PFSK-1 (cell line): ENCODE measurements at regions not wholly inside any gene's neighbourhood (a gene's known extent, or its start where the extent isn't known, plus 50 kb on each side); places are given as distances from the start of the nearest gene placed in this dataset.

ENCODE experiments used
- FOXP2 ChIP-seq: optimal IDR thresholded peaks from 2 replicates; pipeline ENCODE3; 2011; ENCODE audit warnings: borderline replicate concordance, control low read depth, inconsistent platforms; ENCODE audit not compliant: insufficient read depth; ENCODE audit errors: extremely low read length, extremely low read depth
- POLR2AphosphoS5 ChIP-seq: IDR thresholded peaks from 2 replicates; pipeline ENCODE4 v1.6.1; 2012; ENCODE audit warnings: low read depth, mild to moderate bottlenecking, control low read depth, low read length, moderate library complexity
- SIN3A ChIP-seq: IDR thresholded peaks from 2 replicates; pipeline ENCODE4 v1.6.1; 2012; ENCODE audit warnings: mild to moderate bottlenecking, low read length, moderate library complexity, borderline replicate concordance; ENCODE audit not compliant: insufficient read depth
- TAF1 ChIP-seq: IDR thresholded peaks from 2 replicates; pipeline ENCODE4 v1.6.1; 2012; ENCODE audit warnings: low read length, control low read depth, borderline replicate concordance; ENCODE audit not compliant: insufficient read depth
- TF ChIP-seq, protein P1 (sequence below), 2 experiments: IDR thresholded peaks; 2 replicates each; pipeline versions ENCODE4 v1.6.1 to v1.8.0; 2011 to 2012; ENCODE audit warnings: low read depth in 2 of 2, low read length in 2 of 2, control low read depth in 1 of 2, inconsistent platforms in 1 of 2, mild to moderate bottlenecking in 1 of 2, moderate library complexity in 1 of 2; ENCODE audit not compliant: insufficient read depth in 1 of 2

DNA sequence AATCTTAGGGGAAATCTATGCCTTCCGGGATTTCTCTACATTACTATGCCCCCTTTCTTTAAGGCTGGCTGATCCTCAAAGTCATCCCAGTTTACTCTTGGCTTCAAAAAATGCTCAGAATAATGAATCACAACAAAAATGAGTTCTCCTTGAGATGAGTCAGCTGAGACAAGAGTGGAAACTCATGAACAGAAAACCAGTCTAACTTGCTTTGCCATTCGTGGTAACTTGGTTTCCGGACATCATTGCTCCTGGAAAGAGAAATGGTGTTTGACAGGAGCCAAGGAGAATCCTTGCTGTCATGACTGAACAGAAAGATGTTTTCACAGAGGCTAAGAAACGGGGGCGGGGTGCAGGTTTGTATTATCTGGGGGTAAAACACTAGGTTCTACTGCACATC lies 435.6 kb upstream of the DYNLRB2 start:
- TF ChIP-seq SIN3A, result no peak
- TF ChIP-seq POLR2AphosphoS5, result no peak
- TF ChIP-seq FOXP2, result no peak
- no peak for TF ChIP-seq TAF1
- TF ChIP-seq, protein P1, sequence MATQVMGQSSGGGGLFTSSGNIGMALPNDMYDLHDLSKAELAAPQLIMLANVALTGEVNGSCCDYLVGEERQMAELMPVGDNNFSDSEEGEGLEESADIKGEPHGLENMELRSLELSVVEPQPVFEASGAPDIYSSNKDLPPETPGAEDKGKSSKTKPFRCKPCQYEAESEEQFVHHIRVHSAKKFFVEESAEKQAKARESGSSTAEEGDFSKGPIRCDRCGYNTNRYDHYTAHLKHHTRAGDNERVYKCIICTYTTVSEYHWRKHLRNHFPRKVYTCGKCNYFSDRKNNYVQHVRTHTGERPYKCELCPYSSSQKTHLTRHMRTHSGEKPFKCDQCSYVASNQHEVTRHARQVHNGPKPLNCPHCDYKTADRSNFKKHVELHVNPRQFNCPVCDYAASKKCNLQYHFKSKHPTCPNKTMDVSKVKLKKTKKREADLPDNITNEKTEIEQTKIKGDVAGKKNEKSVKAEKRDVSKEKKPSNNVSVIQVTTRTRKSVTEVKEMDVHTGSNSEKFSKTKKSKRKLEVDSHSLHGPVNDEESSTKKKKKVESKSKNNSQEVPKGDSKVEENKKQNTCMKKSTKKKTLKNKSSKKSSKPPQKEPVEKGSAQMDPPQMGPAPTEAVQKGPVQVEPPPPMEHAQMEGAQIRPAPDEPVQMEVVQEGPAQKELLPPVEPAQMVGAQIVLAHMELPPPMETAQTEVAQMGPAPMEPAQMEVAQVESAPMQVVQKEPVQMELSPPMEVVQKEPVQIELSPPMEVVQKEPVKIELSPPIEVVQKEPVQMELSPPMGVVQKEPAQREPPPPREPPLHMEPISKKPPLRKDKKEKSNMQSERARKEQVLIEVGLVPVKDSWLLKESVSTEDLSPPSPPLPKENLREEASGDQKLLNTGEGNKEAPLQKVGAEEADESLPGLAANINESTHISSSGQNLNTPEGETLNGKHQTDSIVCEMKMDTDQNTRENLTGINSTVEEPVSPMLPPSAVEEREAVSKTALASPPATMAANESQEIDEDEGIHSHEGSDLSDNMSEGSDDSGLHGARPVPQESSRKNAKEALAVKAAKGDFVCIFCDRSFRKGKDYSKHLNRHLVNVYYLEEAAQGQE (IDR thresholded peaks at IDR 0.05; ENCODE audit: insufficient read depth in 1 of 2, low read depth in 2 of 2, low read length in 2 of 2), result no peak

DNA sequence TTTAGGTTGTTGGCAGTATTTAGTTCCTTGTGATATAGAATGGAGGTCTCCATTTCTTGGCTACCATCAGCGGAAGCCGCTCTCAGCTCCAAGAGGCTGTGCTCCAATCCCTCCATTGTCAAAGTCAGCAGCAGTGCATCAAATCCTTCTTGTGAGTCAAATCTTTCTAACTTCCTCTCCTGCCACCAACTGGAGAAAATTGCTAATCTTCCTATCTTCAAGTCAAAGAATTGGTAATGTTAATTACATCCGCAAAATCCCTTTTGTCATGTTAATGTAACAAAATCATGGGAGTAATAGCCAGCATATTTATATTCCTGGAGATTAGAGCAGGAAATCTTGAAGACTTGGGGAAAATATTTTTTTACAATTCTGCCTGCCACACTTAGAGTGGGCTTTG lies 436.4 kb upstream of the DYNLRB2 start:
- TF ChIP-seq FOXP2, result no peak
- no peak for TF ChIP-seq POLR2AphosphoS5
- TF ChIP-seq, protein P1 (IDR thresholded peaks at IDR 0.05; ENCODE audit: insufficient read depth in 1 of 2, low read depth in 2 of 2, low read length in 2 of 2), result no peak
- no peak for TF ChIP-seq TAF1
- TF ChIP-seq SIN3A, result no peak

DNA sequence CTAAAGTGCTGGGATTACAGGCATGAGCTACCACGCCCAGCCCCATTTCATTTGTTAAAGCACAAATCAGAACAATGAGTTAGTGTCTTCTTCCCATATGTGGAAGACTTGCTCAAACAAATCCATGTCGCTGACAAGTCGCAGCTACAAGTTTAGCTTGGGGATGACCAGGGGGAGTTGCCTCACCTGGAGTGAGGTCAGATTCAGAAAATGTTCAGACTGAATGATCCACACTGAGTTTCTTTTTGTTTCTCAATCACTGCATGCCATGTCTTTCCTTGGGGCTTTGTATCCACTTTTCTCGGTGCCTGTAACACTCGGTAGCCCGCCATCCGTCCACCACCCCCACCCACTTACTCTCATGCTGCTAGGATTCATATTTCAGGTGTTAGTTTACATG lies 437.3 kb upstream of the DYNLRB2 start:
- TF ChIP-seq POLR2AphosphoS5, result no peak

DNA sequence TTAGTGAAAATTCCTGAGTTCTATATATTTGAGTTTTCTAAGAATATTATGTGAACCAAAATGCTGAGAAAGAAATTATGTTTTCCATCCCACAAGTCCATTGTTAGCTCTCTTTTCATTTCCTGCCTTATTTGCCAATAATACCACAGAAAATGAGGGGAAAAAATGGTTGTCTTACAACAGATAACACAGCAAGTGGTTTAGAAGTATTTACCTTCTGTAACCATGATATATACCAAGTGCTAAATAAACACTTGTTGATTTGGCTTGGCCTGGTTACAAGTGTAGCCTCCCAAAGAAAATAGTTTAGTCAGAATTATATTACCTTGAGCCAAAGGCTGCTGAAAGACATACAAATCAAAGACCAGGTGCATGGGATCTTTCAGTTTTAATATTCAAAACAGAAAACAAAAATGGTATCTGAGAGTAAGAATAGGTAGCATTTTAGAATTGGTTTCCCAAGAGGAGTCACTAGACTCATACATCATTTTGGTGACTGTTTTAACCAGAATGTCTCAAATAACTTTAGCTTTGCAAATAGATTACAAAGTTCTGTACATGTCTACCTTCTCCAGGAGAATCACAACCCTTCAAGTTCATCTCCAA lies 439.8 kb upstream of the DYNLRB2 start:
- TF ChIP-seq SIN3A (no peak), POLR2AphosphoS5 (no peak)

DNA sequence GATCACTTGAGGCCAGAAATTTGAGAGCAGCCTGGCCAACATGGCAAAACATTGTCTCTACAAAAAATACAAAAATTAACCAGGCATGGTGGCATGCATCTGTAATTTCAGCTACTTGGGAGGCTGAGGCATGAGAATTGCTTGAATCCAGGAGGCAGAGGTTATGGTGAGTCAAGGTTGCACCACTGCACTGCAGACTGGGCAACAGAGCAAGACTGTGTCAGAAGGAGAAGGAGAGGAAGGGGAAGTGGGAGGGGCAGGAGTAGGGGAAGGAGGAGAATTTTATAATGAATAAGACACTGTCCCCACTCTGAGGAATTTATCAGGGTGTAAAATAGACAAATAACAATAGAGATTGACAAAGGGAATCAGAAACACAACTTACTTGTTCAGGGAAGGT lies 440.6 kb upstream of the DYNLRB2 start:
- TF ChIP-seq, protein P1 (IDR thresholded peaks at IDR 0.05; ENCODE audit: insufficient read depth in 1 of 2, low read depth in 2 of 2, low read length in 2 of 2), result no peak
- TF ChIP-seq POLR2AphosphoS5 (no peak), TAF1 (no peak), FOXP2 (no peak), SIN3A (no peak)

DNA sequence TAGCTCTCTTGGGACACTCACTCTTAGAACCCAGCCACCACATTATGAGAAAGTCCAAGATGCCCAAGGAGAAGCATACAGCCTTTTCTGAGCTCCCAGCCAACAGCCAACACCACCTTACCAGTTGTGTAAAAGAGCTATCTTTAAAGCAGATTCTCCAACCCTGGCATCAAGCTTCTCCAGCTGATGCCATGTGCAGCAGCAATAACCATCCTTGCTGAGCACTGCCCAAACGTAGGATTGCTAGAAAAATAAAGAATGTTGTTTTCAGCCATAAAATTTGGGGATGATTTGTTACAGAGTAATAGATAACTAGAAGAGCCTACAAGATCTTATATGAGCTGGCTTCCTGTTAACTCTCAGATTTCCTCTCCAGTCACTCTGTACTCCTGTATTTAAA lies 443.7 kb upstream of the DYNLRB2 start:
- TF ChIP-seq SIN3A (no peak), TAF1 (no peak), POLR2AphosphoS5 (no peak), FOXP2 (no peak)
- TF ChIP-seq, protein P1 (IDR thresholded peaks at IDR 0.05; ENCODE audit: insufficient read depth in 1 of 2, low read depth in 2 of 2, low read length in 2 of 2), result no peak
